Neuronal stem cell (in vitro differentiated cells): ENCODE measurements at regions not wholly inside any gene's neighbourhood (a gene's known extent, or its start where the extent isn't known, plus 50 kb on each side); places are given as distances from the start of the nearest gene placed in this dataset.

Experiments
- DNase-seq: peaks from one replicate; pipeline ENCODE4 v3.0.0-alpha.2; 2013; ENCODE audit warnings: low spot score
- H2AFZ ChIP-seq: one replicate; pipeline ENCODE4 v1.6.1; 2013; ENCODE audit warnings: mild to moderate bottlenecking, low read length, inconsistent platforms
- H2AK5ac ChIP-seq: 2 replicates; pipeline ENCODE4 v1.6.1; 2013; ENCODE audit warnings: low read depth, mild to moderate bottlenecking, inconsistent platforms, low read length, moderate library complexity, mixed read lengths
- H2BK120ac ChIP-seq: 2 replicates; pipeline ENCODE4 v1.6.1; 2013; ENCODE audit warnings: low read depth, mild to moderate bottlenecking, inconsistent platforms, low read length, moderate library complexity, mixed read lengths
- H2BK12ac ChIP-seq: one replicate; pipeline ENCODE4 v1.6.1; 2013; ENCODE audit warnings: low read length, inconsistent platforms
- H2BK15ac ChIP-seq: 2 replicates; pipeline ENCODE4 v1.6.1; 2013; ENCODE audit warnings: mild to moderate bottlenecking, low read length, inconsistent platforms, mixed read lengths
- H2BK5ac ChIP-seq: one replicate; pipeline ENCODE4 v1.6.1; 2013; ENCODE audit warnings: inconsistent platforms, mild to moderate bottlenecking, low read length, moderate library complexity
- H3K14ac ChIP-seq: one replicate; pipeline ENCODE4 v1.6.1; 2013; ENCODE audit warnings: low read length, inconsistent platforms
- H3K18ac ChIP-seq: 2 replicates; pipeline ENCODE4 v1.6.1; 2013; ENCODE audit warnings: low read length, inconsistent platforms
- H3K23ac ChIP-seq: 2 replicates; pipeline ENCODE4 v1.6.1; 2013; ENCODE audit warnings: low read depth, mild to moderate bottlenecking, mixed read lengths, low read length, inconsistent platforms; ENCODE audit not compliant: poor library complexity
- H3K27ac ChIP-seq: replicated peaks from 3 replicates; pipeline ENCODE4 v1.5.1; 2013; ENCODE audit warnings: low read length, inconsistent platforms
- H3K27me3 ChIP-seq, 3 experiments: 2 replicates each; pipeline ENCODE4 v1.6.1; 2013; ENCODE audit warnings: low read length in 3 of 3, mild to moderate bottlenecking in 2 of 3, inconsistent platforms in 1 of 3, low read depth in 1 of 3, mixed read lengths in 1 of 3, moderate library complexity in 1 of 3; ENCODE audit not compliant: control insufficient read depth in 3 of 3, insufficient read depth in 3 of 3
- H3K36me3 ChIP-seq, 2 donors: replicated peaks in 1 of 2; 2 replicates each; pipeline ENCODE4 v1.6.1; 2013; ENCODE audit warnings: low read length in 2 of 2; ENCODE audit not compliant: control insufficient read depth in 2 of 2, insufficient read depth in 2 of 2
- H3K4ac ChIP-seq: 2 replicates; pipeline ENCODE4 v1.6.1; 2013; ENCODE audit warnings: inconsistent platforms, mild to moderate bottlenecking, low read length, moderate library complexity
- H3K4me1 ChIP-seq, 2 donors: 1 replicate in 1 of 2; 2 replicates in 1 of 2; pipeline ENCODE4 v1.6.1; 2013; ENCODE audit warnings: low read length in 2 of 2, low read depth in 1 of 2; ENCODE audit not compliant: control insufficient read depth in 2 of 2, insufficient read depth in 1 of 2
- H3K4me2 ChIP-seq: one replicate; pipeline ENCODE4 v1.6.1; 2013; ENCODE audit warnings: mild to moderate bottlenecking, low read length, inconsistent platforms; ENCODE audit not compliant: insufficient read depth, poor library complexity, severe bottlenecking
- H3K4me3 ChIP-seq, 2 donors: 2 replicates each; pipeline ENCODE4 v1.5.1; 2013; ENCODE audit warnings: low read length in 2 of 2, mild to moderate bottlenecking in 2 of 2, inconsistent platforms in 1 of 2, moderate library complexity in 1 of 2
- H3K79me1 ChIP-seq: one replicate; pipeline ENCODE4 v1.6.1; 2013; ENCODE audit warnings: low read depth, mild to moderate bottlenecking, inconsistent platforms, low read length, moderate library complexity
- H3K9ac ChIP-seq: one replicate; pipeline ENCODE4 v1.6.1; 2013; ENCODE audit warnings: mild to moderate bottlenecking, low read depth, low read length, inconsistent platforms; ENCODE audit not compliant: poor library complexity
- H3K9me3 ChIP-seq, 2 donors: replicated peaks in 1 of 2; 2 replicates each; pipeline versions ENCODE3 to v1.6.1; 2013; ENCODE audit warnings: low read length in 2 of 2, mild to moderate bottlenecking in 2 of 2, inconsistent platforms in 1 of 2, low read depth in 1 of 2, mixed read lengths in 1 of 2, moderate library complexity in 1 of 2; ENCODE audit not compliant: control insufficient read depth in 2 of 2, insufficient read depth in 1 of 2
- H4K8ac ChIP-seq: one replicate; pipeline ENCODE4 v1.6.1; 2013; ENCODE audit warnings: low read depth, mild to moderate bottlenecking, inconsistent platforms, low read length, moderate library complexity
- H4K91ac ChIP-seq: one replicate; pipeline ENCODE4 v1.6.1; 2013; ENCODE audit warnings: low read length, low read depth, mild to moderate bottlenecking, inconsistent platforms; ENCODE audit not compliant: poor library complexity
- WGBS, 2 donors: extraction: QIAGEN DNeasy Blood & Tissue Kit; methylation state at CpG; one replicate each; pipeline ENCODE4 v1.1.7; 2013; ENCODE audit warnings: missing lambda C conversion rate in 2 of 2, mixed read lengths in 1 of 2; ENCODE audit not compliant: insufficient read length in 2 of 2, insufficient replicate concordance in 1 of 2; ENCODE audit errors: extremely low coverage in 2 of 2; 5-methylcytosine and 5-hydroxymethylcytosine counted together

DNA sequence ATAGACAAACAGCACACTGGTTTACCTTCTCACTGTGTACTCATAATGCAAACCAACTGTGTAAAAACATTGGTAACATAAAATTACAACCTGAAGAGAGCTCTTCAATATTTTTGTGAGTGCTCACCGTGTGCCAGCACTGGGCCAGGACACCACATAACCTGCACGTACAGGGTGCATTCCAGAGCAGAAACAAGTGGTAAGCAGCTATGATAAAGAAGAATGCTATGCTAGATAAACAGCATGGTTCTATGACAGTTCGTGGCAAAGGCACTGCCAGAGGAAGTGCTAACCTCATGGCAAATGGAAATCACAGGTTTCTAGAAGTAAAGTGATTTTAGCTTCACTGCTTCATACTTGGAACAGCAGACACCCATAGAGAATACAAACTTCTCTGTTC lies 343.5 kb downstream of the MTX2 start:
- H3K23ac ChIP-seq = no peak overlapping the region
- H3K4me2 ChIP-seq = no peak overlapping the region
- H3K4me1 ChIP-seq = no peaks in the 10 kb centered on the region
- no peaks in the 10 kb centered on the region for H3K36me3 ChIP-seq
- no peak overlapping the region for H2AFZ ChIP-seq
- no peak overlapping the region for H2BK15ac ChIP-seq
- no peaks in the 10 kb centered on the region for H3K9me3 ChIP-seq
- H3K18ac ChIP-seq = no peak overlapping the region
- H3K9ac ChIP-seq = no peak overlapping the region
- no peak overlapping the region for H3K14ac ChIP-seq
- no peak overlapping the region for H2BK12ac ChIP-seq
- no peak overlapping the region for H2BK120ac ChIP-seq
- H2BK5ac ChIP-seq = no peak overlapping the region
- peaks cover 0 to 20% (median 0%) of the 10 kb centered on the region in 3 experiments for H3K27me3 ChIP-seq
- no peak for DNase-seq
- no peak overlapping the region for H3K4ac ChIP-seq
- H3K4me3 ChIP-seq = no peak overlapping the region
- no peaks in the 10 kb centered on the region for H3K79me1 ChIP-seq
- no CpG with 5 or more reads among the region's 3 CpGs for WGBS, 2 donors
- H3K27ac ChIP-seq = no peak overlapping the region
- H4K91ac ChIP-seq = no peak overlapping the region
- H2AK5ac ChIP-seq = no peak overlapping the region
- H4K8ac ChIP-seq = no peak overlapping the region

DNA sequence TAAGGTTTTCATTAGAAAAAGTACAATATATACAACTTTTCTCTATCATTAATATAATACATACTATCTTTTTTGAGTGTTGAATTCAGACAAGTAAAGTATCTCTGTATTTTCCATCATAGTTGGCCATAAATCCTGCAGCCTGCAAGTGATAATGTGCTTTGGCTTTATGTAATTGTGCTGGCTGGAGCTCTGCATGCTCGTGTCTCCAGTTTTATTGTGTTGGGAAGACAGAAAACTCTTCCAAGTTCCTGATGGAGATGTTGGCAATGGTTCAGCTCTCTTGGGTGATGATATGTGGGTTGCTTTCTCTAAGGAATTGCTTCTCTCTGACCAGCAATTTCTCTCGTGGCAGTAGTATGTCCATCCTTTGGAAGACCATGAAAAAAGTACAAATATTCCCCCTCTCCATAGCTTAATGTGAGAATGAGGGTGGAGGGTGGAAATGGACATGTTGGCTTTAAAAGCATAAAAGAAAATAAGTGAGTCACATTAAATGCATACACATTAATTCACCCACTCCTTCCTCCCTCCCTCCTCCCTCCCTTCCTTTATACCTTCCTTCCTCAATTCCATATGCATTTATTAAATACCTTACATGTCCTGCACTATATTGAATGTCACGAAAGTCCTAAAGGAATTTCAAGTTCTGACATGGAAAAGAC lies 344.2 kb downstream of the MTX2 start:
- Histone ChIP-seq H3K9me3 (no peaks in the 10 kb centered on the region), H3K36me3 (no peaks in the 10 kb centered on the region), H3K23ac (no peak overlapping the region)

DNA sequence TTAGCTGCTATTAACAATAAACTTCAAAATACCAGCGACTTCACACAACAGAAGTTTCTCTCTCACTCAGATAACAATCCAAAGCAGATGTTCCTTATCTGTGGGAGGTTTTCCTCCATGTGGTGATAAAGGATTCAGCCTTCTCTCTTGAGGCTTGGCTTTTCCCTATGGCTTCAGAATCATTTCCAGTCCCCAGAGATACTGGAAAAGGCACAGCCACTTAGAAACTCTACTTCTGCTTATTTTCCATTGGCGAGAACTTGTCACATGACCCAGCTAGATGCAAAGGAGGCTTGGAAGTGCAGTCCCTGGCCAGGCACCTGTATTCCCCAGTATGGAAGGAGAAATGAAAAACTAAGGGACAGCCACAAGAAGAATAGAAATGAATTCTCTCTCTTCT lies 344.8 kb downstream of the MTX2 start:
- H2BK5ac ChIP-seq = no peak overlapping the region
- no peak overlapping the region for H3K18ac ChIP-seq
- H3K27ac ChIP-seq = no peak overlapping the region
- no peak overlapping the region for H4K8ac ChIP-seq
- no peak overlapping the region for H2AK5ac ChIP-seq
- H3K9me3 ChIP-seq = no peaks in the 10 kb centered on the region
- no peak overlapping the region for H3K14ac ChIP-seq
- no peak overlapping the region for H4K91ac ChIP-seq
- H3K4me2 ChIP-seq = no peak overlapping the region
- DNase-seq = no peak
- WGBS, 2 donors = no CpG with 5 or more reads among the region's 2 CpGs
- H2BK12ac ChIP-seq = no peak overlapping the region
- no peak overlapping the region for H3K4me3 ChIP-seq
- no peaks in the 10 kb centered on the region for H3K36me3 ChIP-seq
- no peaks in the 10 kb centered on the region for H3K4me1 ChIP-seq
- peaks cover 0 to 23% (median 0%) of the 10 kb centered on the region in 3 experiments for H3K27me3 ChIP-seq
- no peak overlapping the region for H3K23ac ChIP-seq
- no peak overlapping the region for H3K4ac ChIP-seq
- H2BK120ac ChIP-seq = no peak overlapping the region
- H3K79me1 ChIP-seq = no peaks in the 10 kb centered on the region
- no peak overlapping the region for H2BK15ac ChIP-seq
- no peak overlapping the region for H2AFZ ChIP-seq
- no peak overlapping the region for H3K9ac ChIP-seq

More for the DNA sequence above, 344.2 kb downstream of the MTX2 start:
- H3K4me1 ChIP-seq = no peaks in the 10 kb centered on the region
- no peak overlapping the region for H2BK5ac ChIP-seq
- H2BK15ac ChIP-seq = no peak overlapping the region
- H3K18ac ChIP-seq = no peak overlapping the region
- no peak for DNase-seq
- no peak overlapping the region for H2BK12ac ChIP-seq
- H3K27me3 ChIP-seq = peaks cover 0 to 18% (median 0%) of the 10 kb centered on the region in 3 experiments
- H3K4ac ChIP-seq = no peak overlapping the region
- H3K4me2 ChIP-seq = no peak overlapping the region
- no peak overlapping the region for H4K91ac ChIP-seq
- WGBS, 2 donors = no CpG with 5 or more reads among the region's 3 CpGs
- H4K8ac ChIP-seq = no peak overlapping the region
- no peak overlapping the region for H3K14ac ChIP-seq
- no peak overlapping the region for H2AK5ac ChIP-seq
- H3K79me1 ChIP-seq = no peaks in the 10 kb centered on the region
- no peak overlapping the region for H2BK120ac ChIP-seq
- H3K9ac ChIP-seq = no peak overlapping the region
- no peak overlapping the region for H3K27ac ChIP-seq
- H3K4me3 ChIP-seq = no peak overlapping the region
- no peak overlapping the region for H2AFZ ChIP-seq

DNA sequence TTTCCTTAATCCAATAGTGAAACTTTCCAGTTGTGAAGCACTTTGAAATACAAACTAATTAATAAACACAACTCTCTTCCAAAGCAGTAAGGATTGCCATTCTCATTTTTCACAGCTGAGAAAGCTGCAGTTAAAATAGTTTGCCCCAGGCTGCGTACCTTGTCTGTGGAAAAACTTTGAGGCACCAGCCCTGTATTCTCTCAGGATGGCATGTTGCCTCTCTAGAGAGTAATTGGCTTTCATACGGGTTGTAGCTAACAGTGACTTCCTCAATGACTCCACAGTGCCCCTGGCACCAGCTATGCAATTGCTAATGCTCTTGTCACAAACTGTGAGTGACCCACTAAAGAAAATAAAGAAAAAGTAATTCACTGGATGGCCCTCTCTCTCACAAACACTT lies 345.7 kb downstream of the MTX2 start:
- no peak overlapping the region for H3K18ac ChIP-seq
- H2AFZ ChIP-seq = no peak overlapping the region
- no peak overlapping the region for H2BK5ac ChIP-seq
- no peak overlapping the region for H3K27ac ChIP-seq
- no peak overlapping the region for H2BK12ac ChIP-seq
- no peaks in the 10 kb centered on the region for H3K79me1 ChIP-seq
- H3K36me3 ChIP-seq = no peaks in the 10 kb centered on the region
- no CpG with 5 or more reads among the region's 2 CpGs for WGBS, 2 donors
- no peak overlapping the region for H3K14ac ChIP-seq
- no peak overlapping the region for H3K4ac ChIP-seq
- H4K8ac ChIP-seq = no peak overlapping the region
- H3K23ac ChIP-seq = no peak overlapping the region
- no peak overlapping the region for H2BK15ac ChIP-seq
- H4K91ac ChIP-seq = no peak overlapping the region
- no peaks in the 10 kb centered on the region for H3K9me3 ChIP-seq
- H3K9ac ChIP-seq = no peak overlapping the region
- H3K27me3 ChIP-seq = peaks cover 0 to 31% (median 0%) of the 10 kb centered on the region in 3 experiments
- H3K4me3 ChIP-seq = no peak overlapping the region
- H2AK5ac ChIP-seq = no peak overlapping the region
- no peak overlapping the region for H3K4me2 ChIP-seq
- no peak overlapping the region for H2BK120ac ChIP-seq
- DNase-seq = no peak
- no peaks in the 10 kb centered on the region for H3K4me1 ChIP-seq
